HCT116 (cell line): ENCODE measurements at regions not wholly inside any gene's neighbourhood (a gene's known extent, or its start where the extent isn't known, plus 50 kb on each side); places are given as distances from the start of the nearest gene placed in this dataset.

Experiments used
- ATAC-seq: fragments of 200-7000 bp; cut with Tn5 transposase; 2 replicates; pipeline ENCODE4 v1.9.1; 2020; ENCODE audit warnings: mild to moderate bottlenecking, moderate library complexity
- BruUV-seq: library from RNA; stranded (reverse); fragments of 400-500 nt; replicated peaks from 2 replicates; lab custom pipeline; 2021; lab: Mats Ljungman, UMichigan
- CTCF ChIA-PET: fragments of 300-600 bp; sonication (Branson Sonifier 250); formaldehyde crosslinking; loops from one replicate; lab custom pipeline; 2021; ENCODE audit warnings: antibody characterized with exemption; lab: Charles Lee
- POLR2A ChIA-PET: fragments of 300-600, 350-600 bp; sonication (Branson Sonifier 250); formaldehyde crosslinking; loops from one replicate; lab custom pipeline; 2021; ENCODE audit warnings: antibody characterized with exemption; lab: Charles Lee
- RAD21 ChIA-PET, 2 experiments: fragments of 300-600 bp; sonication (Branson Sonifier 250); formaldehyde crosslinking; loops; one replicate each; lab custom pipeline; 2023; ENCODE audit warnings: low total read pairs in 2 of 2; ENCODE audit not compliant: uncharacterized antibody in 2 of 2, unreplicated experiment in 2 of 2, low non-redundant PET in 1 of 2; lab: Charles Lee
- DNase-seq: peaks from one replicate; pipeline ENCODE4 v3.0.0-alpha.2; 2010; ENCODE audit warnings: low read depth, low spot score
- H2AFZ ChIP-seq: fragments of 200-600 bp; shearing (Covaris generic), sonication (generic); 2 replicates; pipeline ENCODE4 v1.6.1; 2017; ENCODE audit warnings: low read depth, mixed run types, mixed read lengths, antibody characterized with exemption, low read length; ENCODE audit not compliant: poor library complexity, severe bottlenecking
- H3K27ac ChIP-seq: 2 replicates; pipeline ENCODE4 v1.5.1; 2012; ENCODE audit warnings: low read depth, low read length
- H3K27me3 ChIP-seq: fragments of 200-600 bp; sonication (generic); 2 replicates; pipeline ENCODE4 v1.6.1; 2016; ENCODE audit warnings: mixed run types, low read length, mixed read lengths; ENCODE audit not compliant: insufficient read depth
- H3K36me3 ChIP-seq, 2 experiments: fragments of 200-500 bp in 1 of 2; fragments of 200-600 bp in 1 of 2; sonication (Bioruptor generic) in 1 of 2; sonication (generic) in 1 of 2; 2 replicates each; pipeline versions ENCODE4 v1.5.1 to v1.6.1; 2014 to 2016; ENCODE audit warnings: low read length in 2 of 2, inconsistent platforms in 1 of 2, mixed read lengths in 1 of 2, mixed run types in 1 of 2; ENCODE audit not compliant: insufficient read depth in 2 of 2, control insufficient read depth in 1 of 2
- H3K4me1 ChIP-seq, 2 experiments: fragments of 200-600 bp in 1 of 2; sonication (generic) in 1 of 2; 2 replicates each; pipeline versions ENCODE4 v1.5.1 to v1.6.1; 2012 to 2017; ENCODE audit warnings: low read length in 2 of 2, inconsistent platforms in 1 of 2, mild to moderate bottlenecking in 1 of 2, mixed read lengths in 1 of 2, mixed run types in 1 of 2, moderate library complexity in 1 of 2; ENCODE audit not compliant: insufficient read depth in 2 of 2, control insufficient read depth in 1 of 2
- H3K4me2 ChIP-seq: fragments of 200-600 bp; sonication (generic); 2 replicates; pipeline ENCODE4 v1.6.1; 2017; ENCODE audit warnings: mixed run types, low read length, mixed read lengths
- H3K4me3 ChIP-seq, 2 experiments: fragments of 200-600 bp in 1 of 2; sonication (generic) in 1 of 2; replicated peaks in 1 of 2; 2 replicates each; pipeline ENCODE4 v1.5.1; 2011 to 2016; ENCODE audit warnings: low read length in 2 of 2, control low read depth in 1 of 2, low read depth in 1 of 2, mild to moderate bottlenecking in 1 of 2, mixed read lengths in 1 of 2, mixed run types in 1 of 2
- H3K79me2 ChIP-seq: fragments of 200-600 bp; sonication (generic); 2 replicates; pipeline ENCODE4 v1.6.1; 2017; ENCODE audit warnings: mild to moderate bottlenecking, mixed run types, low read length, moderate library complexity, mixed read lengths; ENCODE audit not compliant: insufficient read depth
- H3K9ac ChIP-seq: fragments of 200-600 bp; sonication (generic); 2 replicates; pipeline ENCODE4 v1.6.1; 2016; ENCODE audit warnings: low read length, mixed read lengths
- H3K9me2 ChIP-seq: fragments of 200-600 bp; sonication (generic), shearing (Covaris generic); 2 replicates; pipeline ENCODE4 v1.6.1; 2017; ENCODE audit warnings: mixed run types, mild to moderate bottlenecking, moderate library complexity; ENCODE audit not compliant: insufficient read depth
- H3K9me3 ChIP-seq, 2 experiments: fragments of 200-500 bp in 1 of 2; fragments of 200-600 bp in 1 of 2; sonication (Bioruptor generic) in 1 of 2; sonication (generic) in 1 of 2; 2 replicates each; pipeline ENCODE4 v1.6.1; 2014 to 2017; ENCODE audit warnings: low read length in 2 of 2, mixed read lengths in 2 of 2, inconsistent platforms in 1 of 2, low read depth in 1 of 2, mild to moderate bottlenecking in 1 of 2, mixed run types in 1 of 2, moderate library complexity in 1 of 2; ENCODE audit not compliant: control insufficient read depth in 1 of 2, insufficient read depth in 1 of 2
- H4K20me1 ChIP-seq: fragments of 200-600 bp; sonication (generic), shearing (Covaris generic); 2 replicates; pipeline ENCODE4 v1.6.1; 2017; ENCODE audit warnings: mixed run types, mild to moderate bottlenecking, moderate library complexity; ENCODE audit not compliant: insufficient read depth
- CBX3 ChIP-seq: IDR thresholded peaks from 2 replicates; pipeline ENCODE4 v1.6.1; 2012; ENCODE audit warnings: low read depth
- CEBPB ChIP-seq: IDR thresholded peaks from 2 replicates; pipeline ENCODE4 v1.6.1; 2012; ENCODE audit warnings: low read depth
- ELF1 ChIP-seq: IDR thresholded peaks from 2 replicates; pipeline ENCODE4 v1.6.1; 2012; ENCODE audit warnings: low read depth, borderline replicate concordance
- EZH2 ChIP-seq: fragments of 200-600 bp; sonication (generic); IDR thresholded peaks from 2 replicates; pipeline ENCODE4 v1.6.1; 2017; ENCODE audit warnings: antibody characterized with exemption, mixed run types
- EZH2phosphoT487 ChIP-seq: fragments of 200-600 bp; IDR thresholded peaks from 2 replicates; pipeline ENCODE4 v1.6.1; 2018; ENCODE audit warnings: antibody characterized with exemption, borderline replicate concordance
- POLR2A ChIP-seq: IDR thresholded peaks from 2 replicates; pipeline ENCODE4 v1.7.0; 2011; ENCODE audit warnings: borderline replicate concordance; ENCODE audit not compliant: insufficient read depth, insufficient read length; ENCODE audit errors: extremely low read depth
- RAD21 ChIP-seq: IDR thresholded peaks from 2 replicates; pipeline ENCODE4 v1.6.1; 2012; ENCODE audit warnings: low read depth, mild to moderate bottlenecking
- ZNF274 ChIP-seq: fragments of 200-500 bp; sonication (Bioruptor generic); IDR thresholded peaks from 2 replicates; pipeline ENCODE4 v1.6.1; 2014; ENCODE audit warnings: mild to moderate bottlenecking, low read depth, low read length, inconsistent platforms
- intact Hi-C: fragments of 100-400 bp; cut with micrococcal nuclease; formaldehyde crosslinking; loops from 2 replicates; pipeline ENCODE4 v1.10.0; 2022
- TF ChIP-seq, protein P1 (sequence below): IDR thresholded peaks from 2 replicates; pipeline ENCODE4 v1.6.1; 2012
- TF ChIP-seq, protein P2 (sequence below), 3 experiments: fragments of 200-600 bp in 1 of 3; sonication (generic) in 1 of 3; IDR thresholded peaks in 2 of 3; conservative IDR thresholded peaks in 1 of 3; 2 replicates each; pipeline ENCODE4 v1.5.1; 2012 to 2017; ENCODE audit warnings: low read depth in 2 of 3, low read length in 2 of 3, antibody characterized with exemption in 1 of 3, borderline replicate concordance in 1 of 3, control low read depth in 1 of 3, mild to moderate bottlenecking in 1 of 3, mixed read lengths in 1 of 3, mixed run types in 1 of 3, moderate library complexity in 1 of 3; ENCODE audit not compliant: insufficient read depth in 1 of 3
- TF ChIP-seq, protein P3 (sequence below): IDR thresholded peaks from 2 replicates; pipeline ENCODE4 v1.6.1; 2011; ENCODE audit warnings: mild to moderate bottlenecking, low read length, moderate library complexity; ENCODE audit not compliant: insufficient replicate concordance; ENCODE audit errors: extremely low read depth

DNA sequence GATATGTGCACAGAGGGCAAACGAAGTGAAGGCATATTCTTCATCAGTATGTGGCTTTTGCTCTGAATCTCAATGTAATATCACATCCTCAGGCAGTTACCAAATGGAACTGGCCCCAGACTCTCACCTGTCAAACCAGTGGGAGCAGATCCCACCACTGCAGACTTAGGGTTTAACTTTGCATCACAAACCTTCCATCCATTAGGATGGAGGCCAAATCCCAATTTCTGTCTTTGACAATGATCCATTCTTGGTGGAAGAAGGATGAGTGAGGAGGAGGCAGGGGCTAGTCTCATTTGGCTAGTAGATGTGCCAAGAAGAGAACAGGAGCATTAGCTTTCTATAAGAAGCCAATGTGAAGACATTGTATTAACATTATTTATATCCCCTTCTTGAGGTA lies 413.5 kb upstream of the SPRY2 start:
- peaks cover 0 to 10% of the 10 kb centered on the region in 2 experiments; a peak in 1 of 4 replicates for H3K9me3 ChIP-seq
- H3K4me1 ChIP-seq = no peaks in the 10 kb centered on the region
- intact Hi-C loops = no loop called here
- no peak overlapping the region for H3K27ac ChIP-seq
- TF ChIP-seq, protein P1, sequence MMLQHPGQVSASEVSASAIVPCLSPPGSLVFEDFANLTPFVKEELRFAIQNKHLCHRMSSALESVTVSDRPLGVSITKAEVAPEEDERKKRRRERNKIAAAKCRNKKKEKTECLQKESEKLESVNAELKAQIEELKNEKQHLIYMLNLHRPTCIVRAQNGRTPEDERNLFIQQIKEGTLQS = no peak
- TF ChIP-seq, protein P2, sequence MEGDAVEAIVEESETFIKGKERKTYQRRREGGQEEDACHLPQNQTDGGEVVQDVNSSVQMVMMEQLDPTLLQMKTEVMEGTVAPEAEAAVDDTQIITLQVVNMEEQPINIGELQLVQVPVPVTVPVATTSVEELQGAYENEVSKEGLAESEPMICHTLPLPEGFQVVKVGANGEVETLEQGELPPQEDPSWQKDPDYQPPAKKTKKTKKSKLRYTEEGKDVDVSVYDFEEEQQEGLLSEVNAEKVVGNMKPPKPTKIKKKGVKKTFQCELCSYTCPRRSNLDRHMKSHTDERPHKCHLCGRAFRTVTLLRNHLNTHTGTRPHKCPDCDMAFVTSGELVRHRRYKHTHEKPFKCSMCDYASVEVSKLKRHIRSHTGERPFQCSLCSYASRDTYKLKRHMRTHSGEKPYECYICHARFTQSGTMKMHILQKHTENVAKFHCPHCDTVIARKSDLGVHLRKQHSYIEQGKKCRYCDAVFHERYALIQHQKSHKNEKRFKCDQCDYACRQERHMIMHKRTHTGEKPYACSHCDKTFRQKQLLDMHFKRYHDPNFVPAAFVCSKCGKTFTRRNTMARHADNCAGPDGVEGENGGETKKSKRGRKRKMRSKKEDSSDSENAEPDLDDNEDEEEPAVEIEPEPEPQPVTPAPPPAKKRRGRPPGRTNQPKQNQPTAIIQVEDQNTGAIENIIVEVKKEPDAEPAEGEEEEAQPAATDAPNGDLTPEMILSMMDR (IDR thresholded peaks at IDR 0.05 in 2 of 3, conservative IDR thresholded peaks at IDR 0.05 in 1 of 3; ENCODE audit: borderline replicate concordance in 1 of 3, insufficient read depth in 1 of 3, low read depth in 2 of 3, low read length in 2 of 3) = no peak
- TF ChIP-seq, protein P3, sequence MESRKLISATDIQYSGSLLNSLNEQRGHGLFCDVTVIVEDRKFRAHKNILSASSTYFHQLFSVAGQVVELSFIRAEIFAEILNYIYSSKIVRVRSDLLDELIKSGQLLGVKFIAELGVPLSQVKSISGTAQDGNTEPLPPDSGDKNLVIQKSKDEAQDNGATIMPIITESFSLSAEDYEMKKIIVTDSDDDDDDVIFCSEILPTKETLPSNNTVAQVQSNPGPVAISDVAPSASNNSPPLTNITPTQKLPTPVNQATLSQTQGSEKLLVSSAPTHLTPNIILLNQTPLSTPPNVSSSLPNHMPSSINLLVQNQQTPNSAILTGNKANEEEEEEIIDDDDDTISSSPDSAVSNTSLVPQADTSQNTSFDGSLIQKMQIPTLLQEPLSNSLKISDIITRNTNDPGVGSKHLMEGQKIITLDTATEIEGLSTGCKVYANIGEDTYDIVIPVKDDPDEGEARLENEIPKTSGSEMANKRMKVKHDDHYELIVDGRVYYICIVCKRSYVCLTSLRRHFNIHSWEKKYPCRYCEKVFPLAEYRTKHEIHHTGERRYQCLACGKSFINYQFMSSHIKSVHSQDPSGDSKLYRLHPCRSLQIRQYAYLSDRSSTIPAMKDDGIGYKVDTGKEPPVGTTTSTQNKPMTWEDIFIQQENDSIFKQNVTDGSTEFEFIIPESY = no peak
- TF ChIP-seq POLR2A = no peak
- no peak for TF ChIP-seq RAD21
- no peak for TF ChIP-seq ZNF274
- TF ChIP-seq ELF1 = no peak
- no peak for TF ChIP-seq CEBPB
- TF ChIP-seq EZH2phosphoT487 = no peak
- no peak for TF ChIP-seq EZH2
- no peak for TF ChIP-seq CBX3
- TF ChIP-seq, all 23 proteins: peak for 0
- RAD21 ChIA-PET = no interaction called here
- H3K27me3 ChIP-seq = no peaks in the 10 kb centered on the region
- POLR2A ChIA-PET = no interaction called here
- H3K9ac ChIP-seq = no peak overlapping the region
- H4K20me1 ChIP-seq = no peaks in the 10 kb centered on the region
- no peak overlapping the region for H2AFZ ChIP-seq
- ATAC-seq (no peak), DNase-seq (no peak)
- H3K9me2 ChIP-seq = no peaks in the 10 kb centered on the region
- no peaks in the 10 kb centered on the region for H3K36me3 ChIP-seq
- no peak overlapping the region for H3K4me2 ChIP-seq
- CTCF ChIA-PET = no interaction called here
- no peak overlapping the region for H3K4me3 ChIP-seq
- BruUV-seq = no TSS peak
- no peaks in the 10 kb centered on the region for H3K79me2 ChIP-seq
